ENCODE measurements at regions not wholly inside any gene's neighbourhood (a gene's known extent, or its start where the extent isn't known, plus 50 kb on each side); places are given as distances from the start of the nearest gene placed in this dataset.

- no peak for DNase-seq (ENCODE audit: low spot score)
Observed at GRCh38 chr6:144335311-144335861, 50.3 kb downstream of the UTRN start.

DNA sequence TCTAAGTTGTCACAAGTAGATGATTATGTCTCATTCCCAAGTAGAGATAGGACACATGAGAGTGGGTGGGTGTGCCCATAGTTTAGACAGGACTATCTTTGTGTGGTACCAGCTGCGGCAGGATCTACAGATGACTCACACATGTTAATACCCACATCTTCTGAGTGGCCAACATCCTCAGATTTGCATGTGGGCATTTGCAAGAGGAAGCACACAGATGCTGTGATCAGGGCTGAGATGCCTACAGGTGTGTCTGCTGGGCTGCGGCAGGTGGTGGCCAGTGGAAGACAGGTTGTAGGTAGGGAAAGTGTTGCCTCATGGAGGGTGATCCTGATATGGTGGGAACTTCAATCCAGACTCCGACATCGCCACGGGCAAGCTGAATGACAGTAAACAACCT lies 50.8 kb downstream of the UTRN start:
- no peak for DNase-seq (ENCODE audit: low spot score)

- DNase-seq (ENCODE audit: low spot score) = no peak
Observed at GRCh38 chr6:144336900-144337299, 51.8 kb downstream of the UTRN start.

GRCh38 chr6:144338474-144338873 lies 53.3 kb downstream of the UTRN start:
- no peak for DNase-seq (ENCODE audit: low spot score)

DNA sequence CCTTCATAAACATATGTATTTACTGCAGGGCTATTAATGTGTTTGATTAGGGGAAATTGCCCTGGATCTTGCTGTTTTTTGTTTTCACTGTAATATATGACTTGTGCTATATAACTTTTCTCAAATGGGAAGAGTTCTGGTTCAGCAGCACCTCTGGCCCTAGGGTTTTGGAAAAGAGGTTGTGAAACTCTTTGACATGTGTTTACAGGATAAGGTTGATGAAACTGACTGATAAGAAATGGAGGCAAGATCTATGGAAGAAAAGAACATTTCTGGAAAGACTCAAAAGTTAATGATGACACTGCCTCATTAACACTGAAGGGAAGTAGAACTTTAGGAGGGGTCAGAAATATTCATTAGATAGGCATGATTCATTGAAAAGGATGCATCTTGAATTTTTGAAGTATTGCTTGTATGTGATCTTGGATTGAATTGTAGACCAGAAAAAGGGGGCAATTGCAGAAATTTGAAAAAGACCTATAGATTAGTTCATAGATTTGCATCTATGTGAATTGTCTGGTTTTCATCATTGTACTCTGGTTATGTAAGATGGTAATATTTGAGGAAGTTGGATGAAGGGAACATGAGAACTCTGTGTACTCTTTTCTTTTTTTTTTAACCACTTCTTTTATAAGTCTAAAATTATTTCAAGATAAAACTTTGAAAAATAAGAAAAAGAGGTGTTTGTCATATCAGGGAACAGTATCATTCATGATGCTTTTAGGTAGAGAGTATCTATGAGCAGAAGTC lies 54.0 kb downstream of the UTRN start:
- no peak for DNase-seq (ENCODE audit: low spot score)

DNA sequence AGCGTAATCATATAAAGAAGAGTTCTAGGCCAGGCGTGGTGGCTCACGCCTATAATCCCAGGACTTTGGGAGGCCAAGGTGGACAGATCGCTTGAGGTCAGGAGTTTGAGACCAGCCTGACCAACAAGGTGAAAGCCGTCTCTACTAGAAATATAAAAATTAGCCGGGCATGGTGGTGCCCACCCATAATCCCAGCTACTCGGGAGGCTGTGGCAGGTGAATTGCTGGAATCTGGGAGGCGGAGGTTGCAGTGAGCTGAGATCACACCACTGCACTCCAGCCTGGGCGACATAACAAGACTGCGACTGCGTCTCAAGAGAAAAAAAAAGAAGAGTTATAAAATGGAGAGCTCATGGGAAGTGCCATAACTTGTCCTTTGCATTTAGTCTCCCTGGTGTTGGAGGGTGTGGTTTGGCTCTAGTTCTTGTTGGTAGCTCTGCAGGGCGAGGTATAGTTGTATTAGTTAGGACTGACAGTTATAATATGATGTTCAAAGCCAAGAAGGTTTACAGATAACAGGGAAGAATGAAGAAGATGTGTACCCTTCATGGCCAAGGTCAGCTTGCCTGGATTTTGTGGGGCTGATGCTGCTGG lies 54.8 kb downstream of the UTRN start:
- DNase-seq (ENCODE audit: low spot score) = no peak

DNA sequence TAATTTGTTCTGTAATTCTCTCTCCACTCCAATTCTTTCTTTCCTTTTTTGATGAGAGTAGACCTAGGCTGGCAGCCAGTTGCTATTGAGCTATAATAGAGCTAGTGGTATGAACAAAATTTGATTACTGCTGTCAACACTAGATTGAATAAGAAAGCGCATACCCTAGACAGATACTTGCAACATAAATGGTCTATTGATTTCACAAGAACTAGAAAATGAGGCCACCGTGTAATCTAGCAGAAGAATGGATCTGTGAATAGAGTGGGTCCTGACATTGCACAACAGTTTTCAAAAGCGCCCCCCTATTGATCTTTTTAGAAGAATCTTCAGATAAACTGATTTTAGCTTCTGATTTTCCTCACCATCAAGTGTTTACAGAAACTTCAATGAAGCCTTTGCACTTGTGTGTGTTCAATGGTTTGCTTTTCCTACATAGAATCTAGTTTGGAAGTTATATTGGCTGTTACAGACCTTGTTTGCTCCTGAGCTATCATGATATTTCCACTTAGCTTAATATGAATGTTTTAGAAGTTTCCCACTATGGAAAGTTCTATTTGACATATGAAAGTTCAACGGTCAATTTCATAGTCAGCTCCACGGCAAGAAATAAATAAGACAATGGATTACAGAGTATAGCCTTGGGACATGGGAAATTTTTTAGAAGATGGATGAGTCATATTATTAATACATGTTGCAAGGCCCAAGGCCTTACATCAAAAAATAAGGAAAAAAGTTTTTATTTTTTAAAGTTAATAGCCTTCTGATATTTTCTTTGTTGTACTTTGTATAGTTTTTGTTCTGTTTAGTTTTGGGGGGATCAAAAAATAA lies 55.6 kb downstream of the UTRN start:
- DNase-seq (ENCODE audit: low spot score) = no peak

- DNase-seq (ENCODE audit: low spot score) = no peak
Observed at GRCh38 chr6:144341831-144342527, 56.8 kb downstream of the UTRN start.

GRCh38 chr6:144343701-144344428 lies 58.7 kb downstream of the UTRN start:
- DNase-seq (ENCODE audit: low spot score) = no peak

DNA sequence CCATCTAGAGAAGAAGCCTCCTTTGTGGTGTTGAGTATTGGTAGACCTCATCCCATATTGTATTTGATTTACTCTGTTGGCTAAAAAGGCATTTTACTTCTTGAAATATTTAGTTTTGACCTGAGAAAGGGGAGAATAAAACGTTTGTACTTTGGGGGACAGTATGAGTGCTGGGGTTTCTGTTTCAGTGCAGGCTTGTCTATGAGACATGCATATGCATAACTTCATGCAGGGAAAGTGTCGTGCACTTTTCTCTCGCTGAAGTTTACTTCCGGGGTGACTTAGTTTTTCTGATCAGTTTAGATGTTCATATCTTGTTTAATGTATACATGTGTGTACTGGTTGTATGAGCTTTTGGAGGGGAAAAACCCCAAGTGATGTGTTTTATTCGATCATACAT lies 59.5 kb downstream of the UTRN start:
- no peak for DNase-seq (ENCODE audit: low spot score)

DNA sequence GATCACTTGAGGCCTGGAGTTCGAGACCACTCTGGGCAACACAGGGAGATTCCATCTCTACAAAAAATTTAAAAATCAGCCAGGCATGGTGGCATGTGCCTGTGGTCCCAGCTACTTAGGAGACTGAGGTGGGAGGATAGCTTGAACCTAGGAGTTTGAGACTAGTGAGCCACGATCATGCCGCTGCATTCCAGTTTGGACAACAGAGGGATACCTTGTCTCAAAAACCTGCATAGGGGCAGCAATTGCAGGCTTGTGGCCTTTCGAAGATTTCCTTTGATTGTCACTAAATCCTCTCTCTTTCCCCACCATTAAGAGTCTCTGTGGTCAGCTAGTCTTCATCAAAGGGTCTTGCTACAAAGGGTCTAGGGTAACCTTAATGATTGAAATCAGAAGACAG lies 60.3 kb downstream of the UTRN start:
- DNase-seq (ENCODE audit: low spot score) = no peak

DNA sequence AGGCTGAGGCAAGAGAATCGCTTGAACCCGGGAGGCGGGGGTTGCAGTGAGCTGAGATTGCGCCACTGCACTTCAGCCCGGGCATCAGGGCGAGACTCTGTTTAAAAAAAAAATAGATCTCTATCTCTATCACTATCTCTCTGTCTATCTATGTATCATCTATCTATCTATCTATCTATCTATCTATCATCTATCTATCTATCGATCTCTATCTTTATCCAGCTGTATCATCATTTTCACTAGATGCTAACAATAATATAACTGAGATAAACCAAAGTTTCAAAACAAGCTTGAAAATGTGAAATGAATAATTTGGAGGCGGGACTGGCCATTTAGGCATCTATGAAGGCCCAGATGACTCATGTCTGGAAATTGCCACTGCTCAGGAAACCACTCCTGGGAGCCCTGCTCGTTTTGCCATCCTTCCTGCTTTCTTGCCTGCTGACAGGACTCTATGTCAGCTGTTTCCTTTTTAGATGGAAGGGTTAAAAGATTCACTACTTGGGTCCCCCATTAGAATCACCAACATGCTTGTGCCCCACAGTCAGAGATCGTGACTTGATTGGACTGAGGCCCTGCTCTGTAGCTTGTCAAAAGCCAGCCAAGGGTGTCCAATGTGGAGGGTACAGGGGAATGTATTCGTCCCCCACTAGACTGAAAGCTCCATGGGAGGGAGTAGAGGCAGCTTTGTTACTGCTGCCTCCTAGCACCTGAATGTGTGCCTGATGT lies 61.7 kb downstream of the UTRN start:
- peak; percentile 83 for DNase-seq (ENCODE audit: low spot score)

GRCh38 chr6:144347448-144347759 lies 62.3 kb downstream of the UTRN start:
- no peak for DNase-seq (ENCODE audit: low spot score)

DNA sequence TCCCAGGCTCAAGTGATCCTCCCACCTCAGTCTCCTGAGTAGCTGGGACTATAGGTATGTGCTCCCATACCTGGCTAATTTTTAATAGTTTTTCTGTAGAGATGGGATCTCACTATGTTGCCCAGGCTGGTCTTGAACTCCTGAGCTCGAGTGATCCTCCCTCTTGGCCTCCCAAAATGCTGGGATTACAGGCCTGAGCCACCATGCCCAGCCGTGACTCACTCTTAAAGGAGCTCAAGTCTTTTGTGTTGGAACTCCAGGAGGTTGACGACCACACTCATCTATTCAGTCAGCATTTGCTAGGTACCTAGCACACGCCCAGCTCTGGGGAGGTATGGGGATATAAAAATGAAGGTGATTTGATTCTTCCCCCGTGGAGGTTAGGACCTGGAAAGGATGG lies 62.8 kb downstream of the UTRN start:
- DNase-seq (ENCODE audit: low spot score) = no peak

GRCh38 chr6:144349690-144350527 lies 64.8 kb downstream of the UTRN start:
- peak; percentile 36 for DNase-seq (ENCODE audit: low spot score)

DNA sequence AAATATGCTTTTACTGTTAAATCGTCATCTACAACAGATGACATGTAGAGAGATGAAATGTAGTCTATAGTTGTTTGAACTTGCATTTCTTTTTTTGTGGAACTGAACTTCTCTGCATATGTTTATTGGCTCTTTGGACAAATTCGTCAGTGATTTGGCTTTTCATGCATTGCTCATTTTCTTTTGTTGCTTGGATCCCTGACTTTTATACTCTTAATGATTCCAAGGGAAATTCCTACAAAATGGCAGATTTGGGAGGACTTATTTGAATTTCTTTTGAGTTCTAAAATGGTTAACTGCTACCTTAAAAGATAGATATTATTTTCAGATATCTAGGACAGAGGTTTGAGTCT lies 65.4 kb downstream of the UTRN start:
- DNase-seq (ENCODE audit: low spot score) = no peak

GRCh38 chr6:144351379-144352127 lies 66.4 kb downstream of the UTRN start:
- no peak for DNase-seq (ENCODE audit: low spot score)

GRCh38 chr6:144352331-144352730 lies 67.2 kb downstream of the UTRN start:
- DNase-seq (ENCODE audit: low spot score) = no peak

DNA sequence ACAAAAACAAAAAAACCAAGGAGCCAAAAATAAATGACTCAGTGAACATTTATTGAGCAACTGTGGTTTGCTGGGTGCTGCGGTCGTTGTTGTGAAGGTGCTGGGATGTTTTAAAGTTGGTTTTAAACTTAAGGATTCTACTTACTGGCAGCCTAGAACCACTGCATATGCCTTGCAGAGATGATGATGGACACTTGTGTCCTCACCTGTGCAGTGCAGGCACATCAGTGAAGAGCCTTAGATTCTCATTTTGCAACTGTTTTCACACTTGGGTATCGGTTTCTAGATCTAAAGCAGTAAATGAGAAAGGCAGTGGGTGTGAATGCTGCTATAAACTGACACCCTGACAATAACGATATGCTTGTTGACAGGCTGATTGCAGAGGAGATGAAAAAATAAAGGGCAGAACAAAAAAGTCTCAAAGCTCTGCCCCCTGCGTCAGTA lies 68.8 kb downstream of the UTRN start:
- no peak for DNase-seq (ENCODE audit: low spot score)

All from GM03348 (cell line).